ENCODE measurements at regions not wholly inside any gene's neighbourhood (a gene's known extent, or its start where the extent isn't known, plus 50 kb on each side); places are given as distances from the start of the nearest gene placed in this dataset.

DNA sequence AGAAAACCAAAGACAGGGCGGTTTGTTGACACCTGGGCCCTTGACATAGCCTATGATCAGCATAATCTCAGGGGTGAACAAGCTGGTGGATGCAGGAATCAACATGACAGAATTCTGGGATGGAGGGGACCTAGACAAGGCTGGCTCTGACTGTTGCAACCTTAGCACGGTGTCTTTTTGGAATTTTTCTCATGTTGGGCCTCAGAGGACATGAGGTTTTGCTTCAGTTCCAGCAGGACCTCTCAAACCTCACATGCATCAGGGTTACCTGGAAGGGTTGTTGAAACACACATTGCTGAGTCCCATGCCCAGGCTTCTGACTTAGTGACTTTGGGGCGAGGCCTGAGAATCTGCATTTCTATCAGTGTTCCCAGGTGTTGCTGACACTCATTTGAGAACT is 345.6 kb upstream of the B3GAT1 start:
- DNase-seq: no peak

DNA sequence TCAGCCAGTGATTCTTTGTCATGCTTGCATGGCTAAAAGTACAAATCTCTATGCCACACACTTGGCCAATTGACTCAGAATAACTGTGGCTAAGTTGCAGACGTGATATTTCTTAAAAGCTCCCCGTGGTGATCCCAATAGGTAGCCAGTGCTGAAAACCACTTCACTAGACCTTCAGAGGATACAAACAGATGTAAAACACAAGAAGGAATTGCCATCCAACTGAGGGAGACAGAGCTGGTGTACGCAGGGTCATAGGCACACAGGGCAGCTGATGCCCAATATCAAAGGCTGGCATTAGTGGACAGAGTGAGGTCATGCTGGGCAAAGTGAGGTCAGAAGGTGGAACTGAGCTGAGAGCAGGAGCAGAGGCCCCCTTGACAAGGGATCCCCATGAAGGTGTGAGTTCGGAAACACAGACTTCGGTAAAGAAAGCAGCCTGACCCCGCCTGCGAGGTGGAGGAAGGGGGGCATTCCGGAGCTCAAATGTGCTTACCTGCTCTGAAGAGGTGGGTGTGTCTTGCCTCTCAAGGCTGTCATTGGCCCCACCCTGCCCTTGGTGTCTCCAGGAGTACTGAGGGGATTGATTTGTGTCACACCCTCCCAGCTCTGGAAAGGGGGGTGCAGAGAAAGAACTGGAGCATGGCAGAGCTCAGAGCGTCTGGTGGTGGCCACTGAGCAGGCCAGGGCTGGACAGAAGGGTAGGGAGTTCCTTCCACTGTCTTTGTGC is 344.9 kb upstream of the B3GAT1 start:
- DNase-seq: no peak

DNA sequence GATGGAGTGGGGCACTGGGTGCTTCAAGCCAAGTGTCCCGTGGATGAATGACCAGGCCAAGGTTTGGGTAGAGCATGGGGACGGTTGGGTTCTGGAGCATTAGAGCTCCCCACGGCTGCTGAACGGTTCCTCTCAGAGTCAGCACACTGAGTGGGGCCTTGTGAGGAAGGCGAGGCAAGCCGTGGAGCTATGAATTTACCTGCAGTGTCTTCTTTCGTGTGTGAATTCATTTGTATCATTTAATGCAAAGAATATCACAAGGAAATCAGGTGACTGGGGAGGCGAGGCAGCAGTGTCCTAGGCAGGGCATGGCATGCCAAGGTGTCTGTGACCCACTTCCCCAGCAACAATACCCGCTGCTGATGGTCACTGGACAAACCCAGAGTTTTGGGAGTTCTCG is 343.5 kb upstream of the B3GAT1 start:
- DNase-seq: no peak

DNA sequence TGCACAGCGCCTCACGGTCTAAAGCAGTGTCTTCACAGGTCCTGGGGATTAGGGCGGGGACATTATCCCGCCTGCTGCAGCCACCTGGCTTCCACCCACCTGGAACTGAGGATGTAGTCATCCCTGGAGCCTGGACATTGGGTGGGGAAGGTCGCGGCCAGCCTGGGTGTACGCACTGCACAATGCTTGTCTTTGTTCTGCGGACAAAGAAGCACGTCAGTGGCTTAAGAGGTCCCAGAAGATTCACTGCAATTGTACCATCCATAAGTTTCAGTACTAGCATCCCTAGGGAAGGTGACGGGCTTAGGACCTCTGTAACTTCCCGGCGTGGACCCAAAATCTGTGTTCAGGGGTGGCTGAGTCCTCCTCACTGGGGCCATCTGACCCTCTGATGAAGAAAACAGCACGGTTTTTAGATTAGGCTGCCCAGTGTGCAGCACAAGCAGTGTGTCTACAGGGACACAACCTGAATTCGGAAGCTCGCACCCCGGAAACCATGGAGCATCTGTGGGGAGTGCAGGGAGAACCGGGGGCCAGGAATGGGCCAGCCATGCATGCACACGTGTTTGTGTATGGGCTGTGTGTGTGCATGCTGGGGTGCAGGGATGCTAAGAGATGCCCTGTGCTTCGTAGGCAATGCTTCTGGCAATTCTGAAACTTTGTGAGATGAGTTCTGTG is 342.6 kb upstream of the B3GAT1 start:
- DNase-seq: no peak

DNA sequence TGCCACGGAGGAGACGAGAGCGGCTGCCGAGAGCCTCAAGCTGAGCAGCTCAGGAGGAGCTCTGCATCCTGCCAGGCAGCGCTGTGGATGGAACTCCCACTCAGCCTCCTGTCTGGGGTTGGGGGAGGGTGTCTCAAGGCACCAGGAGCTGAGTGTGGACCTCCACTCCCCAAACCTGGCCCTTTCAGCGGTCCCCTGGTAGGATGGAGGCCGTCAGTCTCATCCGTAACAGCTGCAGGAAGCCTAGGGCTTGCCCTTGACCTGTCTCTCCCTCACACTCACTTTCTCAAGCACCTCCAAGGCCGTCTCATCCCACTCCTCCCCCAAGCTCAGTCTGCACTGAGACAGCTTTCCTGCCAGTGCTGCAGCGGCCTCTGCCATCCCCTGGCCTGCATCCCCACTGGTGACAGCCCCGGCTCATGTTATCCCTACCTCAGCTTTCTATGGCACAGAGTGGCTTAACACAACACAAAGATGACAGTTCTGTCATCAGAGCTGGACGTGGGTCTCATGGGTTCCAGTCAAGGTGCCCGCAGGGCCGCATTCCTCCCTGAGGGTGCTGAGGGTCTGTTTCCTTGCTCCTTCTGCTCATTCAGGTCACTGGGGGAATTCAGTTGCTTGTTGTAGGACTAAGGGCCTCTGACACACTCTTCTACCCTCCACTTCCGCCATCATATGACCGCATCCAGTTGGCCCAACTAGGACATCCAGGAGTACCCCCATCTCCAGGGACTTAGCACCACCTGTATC is 341.9 kb upstream of the B3GAT1 start:
- DNase-seq: no peak

DNA sequence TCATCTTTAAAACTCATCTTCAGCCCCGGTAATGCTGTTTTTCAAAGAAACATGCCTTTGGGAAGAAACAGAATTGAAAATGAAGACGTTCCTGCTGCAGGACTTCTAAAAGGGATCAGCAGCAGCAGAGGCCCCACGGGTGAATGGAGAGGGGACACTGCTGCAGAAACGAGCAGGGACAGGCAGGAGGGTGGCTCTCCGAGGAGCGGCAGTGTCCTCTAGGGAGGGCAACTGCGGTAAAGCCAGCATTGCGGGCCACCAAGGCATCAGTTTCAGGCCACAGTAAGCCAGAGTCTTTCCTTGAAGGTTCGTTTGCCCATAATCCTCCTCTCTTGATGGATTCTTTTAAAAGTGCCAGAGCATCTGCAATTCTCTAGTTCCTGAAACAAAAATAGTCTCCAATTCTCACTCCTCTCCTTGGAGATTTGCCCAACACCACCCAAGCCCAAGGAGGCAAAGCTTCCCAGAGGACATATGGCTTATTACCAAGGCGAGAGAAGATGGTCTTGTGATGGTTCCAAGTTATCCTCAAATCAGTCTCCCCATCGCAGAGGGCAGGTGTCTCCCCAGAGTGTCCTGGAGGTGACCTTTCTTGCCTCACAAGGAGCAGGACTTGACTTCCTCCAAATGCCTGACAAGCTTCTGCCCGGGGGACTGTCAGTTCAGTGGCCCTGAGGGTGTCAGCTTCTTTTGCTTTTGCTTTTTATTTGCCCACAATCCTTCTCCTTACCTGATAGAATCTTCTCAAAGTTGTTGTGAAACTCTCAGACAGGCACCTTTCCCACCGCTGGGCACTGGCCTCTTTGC is 341.1 kb upstream of the B3GAT1 start:
- no peak for DNase-seq

DNA sequence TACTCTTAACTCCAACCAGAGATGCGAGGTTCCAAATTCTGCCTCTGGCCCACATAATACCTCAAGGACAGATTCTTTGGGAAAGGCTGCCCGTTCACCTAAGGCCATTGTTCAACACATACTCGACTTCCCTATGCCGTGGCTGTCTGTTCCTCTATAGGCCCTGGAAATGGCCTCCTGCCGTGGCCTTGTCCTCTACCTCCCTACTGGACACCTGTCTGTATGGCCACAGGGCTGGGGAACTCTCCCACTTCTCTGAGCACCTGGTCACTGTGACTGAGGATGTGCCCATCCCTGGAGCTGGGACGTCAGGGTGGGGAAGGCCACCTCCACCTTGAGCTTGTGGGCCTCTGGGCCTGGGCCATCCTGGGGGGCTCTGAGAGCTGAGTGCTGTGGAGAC is 340.5 kb upstream of the B3GAT1 start:
- DNase-seq: no peak

DNA sequence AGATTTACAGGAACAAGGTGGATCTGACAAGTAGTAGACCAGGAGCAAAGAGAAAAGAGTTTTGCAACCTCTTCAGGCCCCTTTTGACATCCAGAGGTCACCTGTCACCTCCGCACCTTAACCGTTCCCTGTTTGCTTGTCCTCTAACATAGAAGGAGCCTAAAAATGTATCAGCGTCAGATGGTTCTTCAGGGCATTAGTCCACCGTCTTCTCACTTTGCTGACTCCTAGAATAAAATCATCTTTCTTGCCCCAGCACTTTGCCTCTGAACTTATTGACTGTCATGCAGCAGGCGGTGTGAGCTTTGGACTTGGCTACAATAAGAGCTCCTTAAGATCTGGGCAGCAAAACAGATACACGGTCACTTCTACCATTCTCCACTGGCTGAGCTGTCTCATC is 339.7 kb upstream of the B3GAT1 start:
- no peak for DNase-seq

DNA sequence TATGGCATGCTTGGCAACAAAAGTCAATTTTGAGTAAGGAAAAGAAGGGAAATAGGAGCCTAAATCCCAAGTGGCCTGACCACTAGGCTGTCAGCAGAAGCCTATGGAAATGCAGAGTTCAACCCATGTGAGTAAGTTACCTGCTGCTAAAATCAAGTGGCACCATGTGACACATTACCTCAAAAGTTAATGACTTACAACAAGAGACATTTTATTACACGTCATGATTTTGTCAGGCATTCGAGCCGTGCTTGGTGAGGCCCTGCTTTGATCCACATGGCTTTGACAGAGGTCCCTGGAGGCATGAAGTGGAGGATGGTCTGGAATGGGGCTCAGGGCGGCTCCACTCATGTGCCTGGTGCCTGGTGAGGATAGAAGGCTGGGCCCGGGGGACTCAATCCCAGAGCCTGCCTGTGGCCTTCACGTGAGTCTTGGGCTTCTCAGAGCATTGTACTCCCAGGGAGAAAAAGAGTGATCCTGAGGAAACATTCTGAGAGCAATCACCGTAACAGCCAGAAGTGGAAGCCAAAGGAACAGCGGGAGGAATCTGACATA is 339.1 kb upstream of the B3GAT1 start:
- no peak for DNase-seq

DNA sequence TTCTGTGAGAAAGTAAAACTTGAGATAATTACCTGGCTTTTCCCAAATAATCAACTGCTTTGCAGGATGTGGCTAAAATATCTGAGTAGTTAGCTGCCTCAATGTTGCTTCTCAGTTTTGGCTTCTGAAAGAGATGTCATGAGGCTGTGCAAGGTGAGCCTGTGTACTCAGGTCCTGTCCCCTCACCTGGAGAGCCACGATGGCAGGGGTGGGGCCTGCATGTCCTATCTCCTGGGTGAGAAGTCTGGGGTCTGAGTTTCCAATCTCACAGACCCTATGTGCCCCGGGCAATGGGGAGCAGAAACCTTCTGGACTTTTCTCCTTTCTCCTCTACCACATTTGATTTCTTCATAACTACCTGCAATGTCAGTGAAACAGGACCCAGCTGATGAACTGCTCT is 338.6 kb upstream of the B3GAT1 start:
- DNase-seq: no peak

DNA sequence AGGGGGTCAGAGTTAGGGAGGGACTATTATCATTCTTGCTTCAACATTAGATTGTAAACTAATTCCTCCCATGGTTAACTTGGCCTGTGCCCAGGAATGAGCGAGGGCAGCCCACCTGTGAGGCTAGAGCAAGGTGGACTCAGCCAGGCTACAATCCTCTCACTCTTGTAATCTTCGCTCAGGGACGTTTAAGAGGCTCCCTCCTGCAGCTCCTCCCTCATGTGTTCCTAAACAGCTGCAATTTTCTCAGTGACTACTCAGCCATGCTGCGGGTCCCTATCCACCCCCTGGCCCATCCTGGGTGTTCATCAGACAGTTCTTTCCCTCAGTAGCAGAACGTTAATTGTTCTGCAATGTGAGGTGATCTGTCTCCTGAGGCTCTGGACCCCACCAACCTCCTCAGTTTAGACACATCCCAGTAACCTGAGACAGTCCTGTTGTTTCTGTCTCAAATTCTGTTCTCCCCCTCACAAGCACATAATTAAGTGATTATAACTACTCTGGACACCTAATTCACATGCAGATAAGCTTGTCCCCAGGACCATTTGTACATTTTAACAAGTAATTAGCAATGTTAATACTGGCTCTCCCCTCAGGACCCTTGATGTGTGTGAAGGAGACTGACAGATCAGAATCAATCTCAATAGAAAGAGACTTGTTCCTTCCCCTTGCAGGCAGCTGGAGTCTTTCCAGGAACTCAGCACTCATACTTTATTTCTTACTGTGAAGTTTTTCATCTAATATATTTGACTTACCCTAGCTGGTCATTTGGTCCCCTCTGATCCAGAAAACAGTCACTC is 337.2 kb upstream of the B3GAT1 start:
- no peak for DNase-seq

DNA sequence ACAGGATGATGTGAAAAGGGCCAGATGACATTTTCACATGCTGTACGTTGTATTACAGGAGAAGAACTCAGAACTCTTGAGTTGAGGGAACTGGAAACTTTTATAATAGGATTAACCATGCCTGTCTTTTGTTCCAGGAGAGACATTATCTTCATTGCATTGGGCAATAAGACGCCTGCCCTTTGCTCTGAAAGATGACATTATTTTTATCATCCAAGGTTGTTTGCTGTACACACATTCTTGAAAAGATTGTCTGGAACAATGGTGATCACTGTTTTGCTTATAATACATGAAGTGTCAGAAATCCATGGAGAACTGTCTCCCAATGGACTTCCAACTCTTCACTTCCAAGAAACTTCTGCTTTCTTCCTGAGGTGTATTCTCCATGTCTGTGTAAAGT is 334.6 kb upstream of the B3GAT1 start:
- DNase-seq: no peak

DNA sequence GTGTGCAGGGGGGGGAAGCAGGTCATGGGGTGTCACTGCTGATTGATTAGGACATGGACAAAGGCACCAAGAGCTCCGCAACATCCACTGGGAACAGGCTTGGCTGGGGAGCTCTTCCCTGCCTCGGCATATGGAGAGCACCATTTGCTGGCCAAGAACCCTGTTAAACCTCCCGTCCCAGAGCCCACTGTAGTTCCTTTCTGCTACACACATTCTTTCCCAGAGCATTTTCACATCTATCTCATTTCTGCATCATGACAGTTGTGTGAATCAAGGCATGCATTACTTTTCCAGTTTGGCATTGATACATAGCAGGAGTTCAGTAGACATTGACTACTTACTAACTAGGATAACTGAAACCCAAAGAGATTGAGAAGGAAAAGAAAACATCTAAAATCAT is 333.4 kb upstream of the B3GAT1 start:
- no peak for DNase-seq

DNA sequence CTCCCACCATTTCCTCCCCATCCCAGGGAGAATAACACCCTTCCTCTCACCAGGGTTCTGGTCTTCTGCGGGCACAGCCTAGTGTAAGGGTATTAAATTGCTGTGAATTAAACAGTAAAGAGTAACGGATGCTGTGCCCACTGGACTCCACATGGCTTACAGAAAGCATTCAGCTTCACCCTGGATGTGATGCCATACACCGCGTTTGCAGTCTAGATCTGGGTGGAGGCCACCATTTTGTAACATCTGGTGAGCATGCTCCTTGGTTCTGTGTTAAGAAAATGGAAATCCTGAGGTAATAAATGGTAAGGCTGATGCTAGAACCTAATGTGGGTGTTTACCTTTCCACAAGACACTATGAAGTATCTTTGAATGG is 331.8 kb upstream of the B3GAT1 start:
- DNase-seq: no peak

DNA sequence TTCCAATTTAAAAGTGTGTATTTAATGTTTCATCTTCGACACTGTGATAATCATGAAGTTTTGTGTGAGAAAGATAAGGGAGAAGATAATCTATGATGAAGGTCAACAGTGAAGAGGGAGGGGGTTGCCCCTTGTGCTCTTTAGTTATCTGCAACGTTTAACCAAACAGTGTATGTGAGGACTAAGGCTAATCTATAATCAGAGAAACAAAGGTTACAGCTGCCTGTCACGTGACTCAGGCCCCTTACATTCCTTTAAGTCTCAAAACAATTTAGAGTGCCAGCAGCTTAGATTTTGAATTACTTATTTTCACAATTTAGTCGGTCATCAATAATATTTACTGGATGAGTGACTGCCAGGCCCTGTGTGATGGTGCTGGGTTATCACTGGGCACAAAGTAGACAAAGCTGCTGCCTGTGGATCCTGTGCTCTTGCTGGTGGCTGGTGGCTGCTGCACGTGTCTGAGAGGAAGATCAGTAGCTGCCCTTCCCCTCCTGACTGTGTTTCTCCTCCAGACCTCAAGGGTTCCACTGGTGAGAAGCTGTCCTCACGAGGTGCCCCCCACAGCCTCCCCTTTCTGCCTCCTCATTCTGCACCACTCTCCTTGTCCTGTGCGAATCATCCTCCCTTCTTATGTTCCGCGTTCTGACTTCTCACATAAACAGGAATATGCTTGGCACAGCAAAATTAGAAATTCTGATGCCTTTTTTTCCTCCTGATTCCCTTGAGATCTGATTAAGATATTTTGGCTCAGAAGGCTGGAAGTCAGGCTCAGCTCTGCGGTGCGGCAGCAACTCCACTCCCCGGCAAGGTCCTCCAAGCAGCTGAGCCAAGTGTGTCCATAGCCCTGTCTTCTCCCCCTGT is 331.1 kb upstream of the B3GAT1 start:
- no peak for DNase-seq

DNA sequence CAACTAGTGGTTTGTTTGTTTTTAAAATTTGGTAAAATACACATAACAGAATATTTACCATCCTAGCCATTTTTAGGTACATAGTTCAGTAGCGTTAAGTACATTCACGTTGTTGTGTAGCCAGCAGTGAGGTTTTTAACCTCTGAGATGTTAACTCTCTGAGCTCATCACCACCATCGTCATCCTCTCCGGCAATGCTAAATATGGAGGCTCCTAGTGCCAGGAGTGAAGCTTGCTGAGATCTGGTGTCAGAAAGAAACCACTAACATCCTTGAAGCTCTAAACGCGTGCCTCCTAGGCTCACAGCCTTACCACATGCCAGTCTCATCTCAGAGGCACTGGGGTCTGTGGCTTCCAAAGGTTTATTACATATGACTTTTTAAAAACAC is 330.2 kb upstream of the B3GAT1 start:
- DNase-seq: no peak

DNA sequence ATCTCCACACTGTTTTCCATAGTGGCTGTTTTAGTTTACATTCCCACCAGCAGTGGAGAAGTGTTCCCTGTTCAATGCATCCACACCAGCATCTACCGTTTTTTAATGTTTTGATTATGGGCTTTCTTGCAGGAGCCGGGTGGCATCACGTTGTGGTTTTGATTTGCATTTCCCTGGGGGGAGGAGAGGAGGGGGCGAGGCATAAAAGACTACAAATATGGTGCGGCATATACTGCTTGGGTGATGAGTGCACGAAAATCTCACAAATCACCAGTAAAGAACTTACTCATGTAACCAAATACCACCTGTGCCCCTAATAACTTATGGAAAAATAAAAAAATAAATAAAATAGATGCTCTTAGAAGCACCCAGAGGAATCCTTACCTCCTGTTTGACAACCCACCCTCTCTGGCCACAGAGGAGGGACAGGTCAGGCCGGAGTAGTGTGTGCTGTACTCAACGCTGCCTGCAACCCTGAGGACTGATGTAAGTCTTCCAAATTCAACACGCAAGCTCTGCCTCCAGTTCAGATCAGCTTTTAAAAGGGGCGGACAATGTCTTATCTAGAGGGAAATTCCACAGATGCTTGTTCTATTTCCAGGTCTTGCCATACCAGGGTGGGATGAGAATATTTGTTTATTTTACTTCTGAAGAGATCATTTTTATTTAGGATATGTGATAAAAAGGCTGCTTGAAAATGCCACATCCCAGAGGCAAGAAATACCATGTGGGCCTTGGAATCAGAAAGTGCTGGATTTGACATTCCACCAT is 329.6 kb upstream of the B3GAT1 start:
- no peak for DNase-seq

DNA sequence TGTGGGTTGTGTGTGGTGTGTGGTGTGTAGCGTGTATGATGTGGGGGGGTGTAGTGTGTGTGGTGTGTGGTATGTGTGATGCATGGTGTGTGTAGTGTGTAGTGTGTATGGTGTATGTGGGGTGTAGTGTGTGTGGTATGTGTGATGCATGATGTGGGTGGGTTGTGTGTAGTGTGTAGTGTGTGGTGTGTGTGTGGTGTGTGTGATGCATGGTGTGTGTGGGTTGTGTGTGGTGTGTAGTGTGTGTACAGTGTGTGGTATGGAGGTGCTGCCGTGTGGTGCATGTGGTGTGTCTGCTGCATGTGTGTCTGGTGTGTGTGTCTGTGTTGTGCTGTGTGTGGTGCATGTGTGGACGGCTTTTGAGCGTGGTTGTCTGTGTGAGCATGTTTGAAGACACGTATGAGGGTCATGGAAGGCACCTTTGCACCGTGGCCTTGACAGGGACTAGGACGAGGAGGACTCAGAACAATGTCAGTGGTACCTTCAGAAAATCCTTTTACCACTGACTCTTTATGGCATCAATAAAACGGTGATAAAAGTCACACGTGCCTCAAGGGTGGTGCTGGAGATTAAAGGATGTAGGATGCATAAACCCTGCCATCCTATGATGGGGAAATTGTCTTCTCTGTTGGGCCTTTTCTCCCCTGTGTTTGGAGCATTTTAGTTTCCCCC is 328.7 kb upstream of the B3GAT1 start:
- no peak for DNase-seq

DNA sequence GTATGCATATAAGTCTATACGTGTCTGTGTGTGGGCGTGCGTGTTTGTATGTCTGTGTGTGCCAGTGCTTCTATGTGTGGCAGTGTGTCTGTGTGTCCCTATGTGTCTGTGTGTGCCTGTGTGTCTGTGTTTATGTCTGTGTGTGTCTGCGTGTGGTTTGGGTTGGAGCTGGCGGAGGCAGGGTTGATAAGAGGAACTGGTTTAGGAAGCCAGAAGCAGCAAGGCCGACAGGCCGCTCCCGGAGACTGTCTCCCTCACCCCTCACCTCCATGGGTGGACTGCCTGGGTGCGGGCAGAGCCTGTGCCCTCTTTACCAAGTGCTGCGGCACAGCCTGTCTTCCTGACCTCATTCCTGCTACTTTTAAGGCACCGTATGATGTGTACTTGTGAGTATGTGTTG is 327.1 kb upstream of the B3GAT1 start:
- DNase-seq: no peak

DNA sequence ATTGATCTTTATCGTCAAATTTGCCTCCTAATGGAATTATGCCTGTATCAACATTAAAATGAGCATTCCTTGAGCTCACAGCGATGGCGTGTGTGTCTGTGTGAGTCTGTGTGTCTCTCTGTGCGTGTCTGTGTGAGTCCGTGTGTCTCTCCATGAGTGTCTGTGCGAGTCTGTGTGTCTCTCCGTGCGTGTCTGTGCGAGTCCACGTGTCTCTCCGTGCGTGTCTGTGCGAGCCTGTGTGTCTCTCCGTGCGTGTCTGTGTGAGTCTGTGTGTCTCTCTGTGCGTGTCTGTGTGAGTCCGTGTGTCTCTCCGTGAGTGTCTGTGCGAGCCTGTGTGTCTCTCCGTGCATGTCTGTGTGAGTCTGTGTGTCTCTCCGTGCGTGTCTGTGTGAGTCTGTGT is 326.5 kb upstream of the B3GAT1 start:
- DNase-seq: no peak
